Thyroid gland (tissue), 4 donors: ENCODE measurements at regions not wholly inside any gene's neighbourhood (a gene's known extent, or its start where the extent isn't known, plus 50 kb on each side); places are given as distances from the start of the nearest gene placed in this dataset.

Source experiments
- DNase-seq, 2 donors: peaks; one replicate each; pipeline ENCODE4 v3.0.0-alpha.2; 2019
- H3K27ac ChIP-seq, 3 donors: fragments of 200-600 bp; sonication (generic); 1 replicate in 2 of 3; 2 replicates in 1 of 3; pipeline ENCODE4 v1.5.1; 2016 to 2019; ENCODE audit warnings: mild to moderate bottlenecking in 1 of 3, moderate library complexity in 1 of 3
- H3K27me3 ChIP-seq: fragments of 200-600 bp; sonication (generic); one replicate; pipeline ENCODE4 v1.5.1; 2019
- H3K36me3 ChIP-seq, 2 donors: fragments of 200-600 bp; sonication (generic); one replicate each; pipeline ENCODE4 v1.5.1; 2016 to 2019
- H3K4me1 ChIP-seq, 2 donors: fragments of 200-600 bp; sonication (generic); one replicate each; pipeline ENCODE4 v1.5.1; 2017 to 2019
- H3K4me3 ChIP-seq, 3 donors: fragments of 200-600 bp; sonication (generic); replicated peaks in 1 of 3; 1 replicate in 2 of 3; 2 replicates in 1 of 3; pipeline ENCODE4 v1.5.1; 2016; ENCODE audit warnings: mild to moderate bottlenecking in 1 of 3
- H3K9me3 ChIP-seq: fragments of 200-600 bp; sonication (generic); one replicate; pipeline ENCODE4 v1.5.1; 2017
- POLR2A ChIP-seq, 2 donors: fragments of 450-650 bp; IDR thresholded peaks; one replicate each; pipeline ENCODE4 v1.6.1; 2017; ENCODE audit warnings: antibody characterized with exemption in 2 of 2, mild to moderate bottlenecking in 2 of 2, moderate library complexity in 1 of 2
- WGBS, 2 donors: methylation state at CpG; one replicate each; pipeline ENCODE4 v1.1.5; 2017; 5-methylcytosine and 5-hydroxymethylcytosine counted together
- intact Hi-C: fragments of 100-400 bp; cut with DNase I; formaldehyde crosslinking; loops from one replicate; pipeline ENCODE4 v1.15.1; 2023
- TF ChIP-seq, protein P1 (sequence below), 6 experiments: fragments of 200-600 bp in 3 of 6; fragments of 450-650 bp in 3 of 6; sonication (generic) in 3 of 6; IDR thresholded peaks; one replicate each; pipeline ENCODE4 v1.5.1; 2016 to 2019; ENCODE audit warnings: antibody characterized with exemption in 6 of 6, mild to moderate bottlenecking in 2 of 6, inconsistent platforms in 1 of 6, moderate library complexity in 1 of 6

DNA sequence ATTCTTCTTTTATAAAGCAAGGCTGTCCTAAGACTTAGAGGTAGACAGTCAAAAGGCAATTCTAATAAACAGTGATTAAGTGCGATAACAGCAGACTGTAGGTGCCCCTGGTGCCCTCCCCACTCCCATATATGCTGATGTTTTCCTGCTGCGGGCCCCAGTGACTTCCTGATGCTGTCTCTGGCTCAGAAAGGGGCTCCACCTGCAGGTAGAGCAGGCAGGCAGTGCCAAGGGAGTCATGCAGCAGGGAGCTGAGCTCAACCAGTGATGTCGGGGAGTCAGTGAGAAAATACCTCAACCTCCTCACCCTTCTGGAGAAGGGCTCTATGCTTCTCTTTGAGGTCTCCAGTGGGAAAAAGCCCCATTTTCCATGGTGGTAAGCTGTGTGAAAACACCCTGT lies 126.7 kb upstream of the SSTR4 start:
- TF ChIP-seq, protein P1, sequence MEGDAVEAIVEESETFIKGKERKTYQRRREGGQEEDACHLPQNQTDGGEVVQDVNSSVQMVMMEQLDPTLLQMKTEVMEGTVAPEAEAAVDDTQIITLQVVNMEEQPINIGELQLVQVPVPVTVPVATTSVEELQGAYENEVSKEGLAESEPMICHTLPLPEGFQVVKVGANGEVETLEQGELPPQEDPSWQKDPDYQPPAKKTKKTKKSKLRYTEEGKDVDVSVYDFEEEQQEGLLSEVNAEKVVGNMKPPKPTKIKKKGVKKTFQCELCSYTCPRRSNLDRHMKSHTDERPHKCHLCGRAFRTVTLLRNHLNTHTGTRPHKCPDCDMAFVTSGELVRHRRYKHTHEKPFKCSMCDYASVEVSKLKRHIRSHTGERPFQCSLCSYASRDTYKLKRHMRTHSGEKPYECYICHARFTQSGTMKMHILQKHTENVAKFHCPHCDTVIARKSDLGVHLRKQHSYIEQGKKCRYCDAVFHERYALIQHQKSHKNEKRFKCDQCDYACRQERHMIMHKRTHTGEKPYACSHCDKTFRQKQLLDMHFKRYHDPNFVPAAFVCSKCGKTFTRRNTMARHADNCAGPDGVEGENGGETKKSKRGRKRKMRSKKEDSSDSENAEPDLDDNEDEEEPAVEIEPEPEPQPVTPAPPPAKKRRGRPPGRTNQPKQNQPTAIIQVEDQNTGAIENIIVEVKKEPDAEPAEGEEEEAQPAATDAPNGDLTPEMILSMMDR (IDR thresholded peaks at IDR 0.05), result no peak
- no peak for TF ChIP-seq POLR2A (IDR thresholded peaks at IDR 0.05)
- WGBS, 2 donors, result 66 to 70% methylated on average over 3 of the region's 3 CpGs
- Histone ChIP-seq H3K36me3 (no peaks in the 10 kb centered on the region), H3K9me3 (no peaks in the 10 kb centered on the region), H3K4me1 (no peaks in the 10 kb centered on the region), H3K27me3 (no peaks in the 10 kb centered on the region), H3K4me3 (no peak overlapping the region), H3K27ac (no peak overlapping the region)
- intact Hi-C loops, result no loop called here
- DNase-seq, result no peak

DNA sequence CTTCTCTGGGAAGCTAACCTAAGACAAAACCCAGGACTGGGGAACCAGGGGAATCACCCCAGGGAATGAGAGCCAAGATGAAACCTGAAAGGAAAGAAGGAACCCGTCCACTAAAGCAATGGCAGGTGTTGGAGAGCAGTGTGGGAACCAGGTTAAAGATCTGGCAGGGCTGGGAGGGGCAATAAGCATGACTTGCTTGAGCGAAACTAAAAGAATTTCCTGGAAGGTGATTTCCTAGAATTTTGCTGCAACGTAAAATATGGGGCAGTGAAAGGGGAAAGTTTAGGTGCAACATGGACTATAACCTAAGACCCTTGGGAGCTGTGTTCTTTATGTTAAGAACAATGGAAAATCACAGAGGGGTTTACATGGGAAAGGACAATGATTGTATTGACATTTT lies 126.2 kb upstream of the SSTR4 start:
- H3K36me3 ChIP-seq, result no peaks in the 10 kb centered on the region
- H3K4me3 ChIP-seq, result no peak overlapping the region
- intact Hi-C loops, result no loop called here
- 79% methylated on average over 3 of the region's 3 CpGs for WGBS, 2 donors
- TF ChIP-seq POLR2A (IDR thresholded peaks at IDR 0.05), result no peak
- TF ChIP-seq, protein P1 (IDR thresholded peaks at IDR 0.05), result no peak
- H3K27ac ChIP-seq, result no peak overlapping the region
- H3K27me3 ChIP-seq, result no peaks in the 10 kb centered on the region
- no peaks in the 10 kb centered on the region for H3K4me1 ChIP-seq
- H3K9me3 ChIP-seq, result no peaks in the 10 kb centered on the region
- DNase-seq, result no peak

DNA sequence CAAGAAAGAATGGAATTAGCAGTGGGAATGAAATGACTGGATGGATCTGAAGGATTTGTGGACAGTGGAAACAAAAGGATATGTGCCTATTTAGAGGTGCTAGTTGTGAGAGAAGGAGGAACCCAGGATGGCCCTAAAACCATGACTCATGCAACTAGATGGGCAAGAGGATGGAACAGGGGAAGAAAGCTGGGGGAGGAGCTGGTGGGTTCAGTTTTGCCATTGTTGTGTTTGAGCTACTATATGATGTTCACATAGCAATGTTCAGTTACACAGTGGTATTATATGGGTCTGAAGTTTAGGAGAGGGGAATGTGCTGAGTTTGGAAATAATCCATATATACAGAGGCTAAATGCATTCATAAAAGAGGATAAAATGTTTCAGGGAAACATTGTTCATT lies 125.7 kb upstream of the SSTR4 start:
- TF ChIP-seq, protein P1 (IDR thresholded peaks at IDR 0.05), result no peak
- no peak for TF ChIP-seq POLR2A (IDR thresholded peaks at IDR 0.05)
- H3K36me3 ChIP-seq, result no peaks in the 10 kb centered on the region
- H3K27ac ChIP-seq, result no peak overlapping the region
- no peak overlapping the region for H3K4me3 ChIP-seq
- intact Hi-C loops, result no loop called here
- no peaks in the 10 kb centered on the region for H3K27me3 ChIP-seq
- DNase-seq, result no peak
- no peaks in the 10 kb centered on the region for H3K4me1 ChIP-seq
- no peaks in the 10 kb centered on the region for H3K9me3 ChIP-seq

DNA sequence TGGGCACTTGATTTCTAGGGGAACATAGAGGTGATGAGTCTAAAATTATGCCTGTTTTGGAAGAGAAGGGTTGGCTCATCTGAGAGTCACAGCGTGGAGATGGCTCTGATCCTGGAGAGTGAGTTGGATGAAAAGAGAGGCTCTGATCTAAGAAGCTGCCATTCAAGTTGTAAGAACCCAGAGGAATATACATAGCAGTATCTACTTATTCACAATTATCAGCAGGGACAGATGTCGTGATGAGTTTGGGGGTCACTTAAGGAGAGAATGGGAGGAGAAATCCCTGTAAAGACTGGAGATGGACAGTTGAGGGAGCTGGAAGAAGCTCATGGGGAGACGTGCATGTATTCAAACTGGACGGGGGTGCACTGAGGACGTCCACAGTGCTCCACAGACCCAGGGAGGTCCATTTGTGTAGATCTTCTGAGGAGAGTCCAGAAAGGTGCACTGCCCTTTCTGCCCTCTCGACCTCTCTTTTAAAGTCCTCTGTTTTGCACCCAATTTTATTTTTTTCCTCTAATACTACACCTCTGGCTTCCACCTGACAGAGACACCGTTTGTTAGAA lies 124.7 kb upstream of the SSTR4 start:
- WGBS, 2 donors, result 77 to 80% methylated on average over 7 of the region's 7 CpGs
- TF ChIP-seq, protein P1 (IDR thresholded peaks at IDR 0.05), result no peak
- TF ChIP-seq POLR2A (IDR thresholded peaks at IDR 0.05), result no peak
- Histone ChIP-seq H3K4me1 (no peaks in the 10 kb centered on the region), H3K27ac (no peak overlapping the region), H3K9me3 (no peaks in the 10 kb centered on the region), H3K4me3 (no peak overlapping the region), H3K36me3 (no peaks in the 10 kb centered on the region), H3K27me3 (no peaks in the 10 kb centered on the region)
- DNase-seq, result no peak
- intact Hi-C loops, result no loop called here

DNA sequence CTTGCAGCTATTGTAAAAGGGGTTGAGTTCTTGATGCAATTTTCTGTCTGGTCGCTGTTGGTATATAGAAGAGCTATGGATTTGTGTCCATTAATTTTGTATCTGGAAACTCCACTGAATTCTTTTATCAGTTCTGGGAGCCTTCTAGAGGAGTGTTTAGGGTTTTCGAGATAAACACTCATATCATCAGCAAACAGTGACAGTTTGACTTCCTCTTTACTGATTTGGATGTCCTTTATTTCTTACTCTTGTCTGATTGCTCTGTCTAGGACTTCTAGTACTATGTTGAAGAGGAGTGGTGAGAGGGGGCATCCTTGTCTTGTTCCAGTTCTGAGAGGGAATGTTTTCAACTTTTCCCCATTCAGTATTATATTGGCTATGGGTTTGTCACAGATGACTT lies 120.8 kb upstream of the SSTR4 start:
- no peaks in the 10 kb centered on the region for H3K4me1 ChIP-seq
- TF ChIP-seq POLR2A (IDR thresholded peaks at IDR 0.05), result no peak
- TF ChIP-seq, protein P1 (IDR thresholded peaks at IDR 0.05), result no peak
- H3K9me3 ChIP-seq, result no peaks in the 10 kb centered on the region
- H3K4me3 ChIP-seq, result no peak overlapping the region
- H3K36me3 ChIP-seq, result no peaks in the 10 kb centered on the region
- intact Hi-C loops, result no loop called here
- 90 to 92% methylated on average over 2 of the region's 2 CpGs for WGBS, 2 donors
- no peak for DNase-seq
- no peaks in the 10 kb centered on the region for H3K27me3 ChIP-seq
- H3K27ac ChIP-seq, result no peak overlapping the region
